Limb (tissue), 2 donors: ENCODE measurements at regions not wholly inside any gene's neighbourhood (a gene's known extent, or its start where the extent isn't known, plus 50 kb on each side); places are given as distances from the start of the nearest gene placed in this dataset.
"Not testable (repeated sequence)": the region's sequence is repeated elsewhere in the genome, so short reads cannot be mapped to it uniquely, and the experiment has no call there.

Experiments
- DNase-seq, 2 donors: peaks; one replicate each; pipeline ENCODE4 v3.0.0-alpha.2; 2016; ENCODE audit errors: extremely low spot score in 2 of 2

DNA sequence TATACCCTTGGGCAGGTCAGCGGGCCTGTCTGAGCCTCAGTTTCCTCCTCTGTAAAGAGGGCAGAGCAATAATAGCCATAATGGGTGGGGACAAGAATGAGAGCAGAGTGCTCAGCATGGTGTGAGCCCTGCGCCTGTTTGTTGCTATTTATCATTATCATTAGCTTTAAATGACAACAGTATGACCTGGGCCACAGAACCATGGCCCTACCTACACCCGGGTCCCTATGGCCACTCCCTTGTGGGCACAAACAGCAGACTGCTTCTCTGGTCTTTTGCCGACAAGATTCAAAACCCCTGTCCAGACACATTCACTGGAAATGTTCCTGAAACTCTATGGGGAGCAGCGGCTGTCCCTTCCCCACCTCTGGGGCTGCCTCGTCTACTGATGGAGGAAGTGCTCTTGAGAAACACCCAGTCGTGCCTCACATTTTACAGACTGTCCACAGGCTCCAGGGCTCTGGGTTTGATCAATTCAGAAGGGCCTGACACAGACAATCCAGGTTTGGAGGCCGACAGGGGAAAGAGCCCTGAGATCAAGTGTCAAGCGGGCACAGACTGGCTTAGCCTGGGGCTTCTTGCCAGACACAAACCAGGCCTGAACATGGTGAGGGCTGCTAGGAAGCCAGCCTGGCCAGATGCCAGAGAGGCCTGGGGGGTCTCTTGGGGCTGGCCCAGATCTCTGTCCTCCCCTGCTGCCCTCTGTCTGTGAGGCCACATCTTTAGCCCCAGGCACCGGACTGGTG is 112.5 kb upstream of the CD82 start:
- no peak for DNase-seq

DNA sequence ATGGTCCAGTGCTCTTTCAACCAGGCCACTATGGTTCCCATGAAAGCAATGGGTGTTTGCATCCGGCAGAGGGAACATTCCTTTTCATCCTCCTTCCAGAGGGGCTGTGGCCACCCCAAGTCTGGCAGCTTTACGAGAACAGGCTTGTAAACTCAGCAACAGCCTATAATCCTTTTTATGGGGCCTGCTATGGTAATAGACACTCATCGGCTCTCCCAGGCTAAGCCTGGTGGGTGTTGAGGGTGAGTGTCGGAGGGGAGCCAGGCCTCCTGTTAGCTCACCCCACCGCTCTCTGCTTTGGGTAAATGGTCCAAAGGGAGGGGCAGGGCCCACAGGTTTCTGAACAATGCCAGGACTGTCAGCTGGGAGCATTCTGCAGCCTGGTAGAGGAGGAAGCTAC is 111.6 kb upstream of the CD82 start:
- DNase-seq = no peak

DNA sequence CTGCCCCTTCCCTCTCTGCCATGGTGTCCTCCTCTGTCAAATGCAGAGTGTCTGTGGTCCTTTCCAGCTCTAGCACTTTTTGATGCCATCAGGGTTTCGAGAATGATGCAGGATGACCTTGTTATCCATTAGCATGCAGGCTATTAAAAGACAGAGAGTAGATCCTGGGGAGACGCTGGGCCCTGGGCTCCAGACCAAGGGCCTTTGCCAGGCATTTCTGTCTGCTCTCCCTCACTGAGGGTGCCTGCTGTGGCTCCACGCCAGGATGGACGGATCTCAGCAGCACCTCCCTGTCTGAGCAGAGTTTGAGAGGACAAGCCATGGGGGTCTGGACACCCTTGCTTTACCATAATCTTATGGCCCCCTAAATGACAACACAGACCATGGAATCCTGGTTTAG is 110.8 kb upstream of the CD82 start:
- DNase-seq = no peak

DNA sequence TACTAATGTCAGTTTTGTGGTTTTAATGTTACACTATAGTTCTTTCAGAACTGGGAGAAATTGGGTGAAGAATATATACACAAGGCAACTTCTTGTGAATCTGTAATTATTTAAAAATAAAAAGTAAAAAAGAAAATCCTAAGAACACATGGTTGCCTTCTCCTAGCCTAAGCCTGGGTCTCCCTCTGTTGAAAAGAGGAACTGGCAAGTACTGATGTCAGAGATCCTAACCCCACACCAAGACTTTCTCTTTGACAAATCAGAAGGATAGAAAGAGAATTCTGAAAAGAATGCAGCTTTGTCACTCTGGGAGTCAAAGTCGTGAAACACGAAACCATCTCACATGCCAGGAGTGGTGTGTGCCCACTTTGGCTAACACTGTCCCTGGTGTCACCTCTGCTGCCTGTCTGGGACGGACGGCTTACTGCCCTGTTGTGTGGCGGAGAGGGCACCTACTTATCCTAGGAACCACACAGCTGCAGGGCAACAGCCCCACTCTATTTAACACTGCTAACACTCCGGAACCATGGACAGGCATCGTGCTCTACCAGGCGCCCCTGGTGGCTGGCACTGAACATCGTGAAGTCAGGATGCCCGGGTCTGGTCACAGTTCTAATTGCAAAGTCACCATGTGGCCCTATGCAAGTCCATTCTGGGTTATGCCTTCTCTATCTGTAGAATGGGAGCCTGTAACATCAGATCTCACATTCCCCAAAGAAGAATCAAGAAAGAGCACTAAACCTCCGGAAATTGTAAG is 108.7 kb upstream of the CD82 start:
- no peak for DNase-seq

DNA sequence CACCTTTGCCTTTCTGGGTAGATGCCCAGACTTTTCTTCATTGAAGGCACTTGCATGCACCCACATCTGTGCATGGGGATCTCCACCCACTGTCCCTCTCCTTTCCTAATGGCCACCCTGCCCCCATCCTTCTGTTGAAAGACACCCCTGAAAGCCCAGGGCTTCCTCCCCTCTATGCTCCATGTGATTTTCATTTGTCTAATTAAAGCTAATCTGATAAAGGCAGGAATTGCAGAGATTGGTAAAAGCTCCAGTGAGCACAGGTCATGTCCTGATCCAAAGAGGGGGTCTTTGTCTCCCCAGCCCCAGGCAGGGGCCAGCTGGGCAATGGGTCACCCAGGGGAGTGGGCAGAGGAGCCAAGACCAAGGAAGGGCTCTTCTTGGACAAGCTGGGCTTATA is 107.6 kb upstream of the CD82 start:
- DNase-seq = no peak

GRCh38 chr11:44463751-44464150 is 101.7 kb upstream of the CD82 start:
- DNase-seq = no peak

DNA sequence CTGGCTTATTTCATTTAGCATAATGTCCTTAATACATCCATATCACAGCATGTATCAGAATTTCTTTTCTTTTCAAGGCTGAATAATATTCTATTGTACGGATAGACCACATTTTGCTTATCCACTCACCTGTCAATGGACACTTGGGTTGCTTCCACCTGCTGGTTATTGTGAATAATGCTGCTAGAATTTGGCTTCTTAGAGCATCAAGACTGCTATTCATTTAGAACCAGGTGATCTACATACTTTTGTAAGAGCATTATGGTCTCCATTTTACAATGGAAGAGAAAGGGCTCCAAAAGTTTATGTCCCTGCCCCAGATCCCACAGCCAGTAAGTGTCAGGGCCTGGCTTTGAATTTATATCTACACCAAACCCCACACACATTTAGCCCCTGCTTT is 100.7 kb upstream of the CD82 start:
- no peak for DNase-seq

DNA sequence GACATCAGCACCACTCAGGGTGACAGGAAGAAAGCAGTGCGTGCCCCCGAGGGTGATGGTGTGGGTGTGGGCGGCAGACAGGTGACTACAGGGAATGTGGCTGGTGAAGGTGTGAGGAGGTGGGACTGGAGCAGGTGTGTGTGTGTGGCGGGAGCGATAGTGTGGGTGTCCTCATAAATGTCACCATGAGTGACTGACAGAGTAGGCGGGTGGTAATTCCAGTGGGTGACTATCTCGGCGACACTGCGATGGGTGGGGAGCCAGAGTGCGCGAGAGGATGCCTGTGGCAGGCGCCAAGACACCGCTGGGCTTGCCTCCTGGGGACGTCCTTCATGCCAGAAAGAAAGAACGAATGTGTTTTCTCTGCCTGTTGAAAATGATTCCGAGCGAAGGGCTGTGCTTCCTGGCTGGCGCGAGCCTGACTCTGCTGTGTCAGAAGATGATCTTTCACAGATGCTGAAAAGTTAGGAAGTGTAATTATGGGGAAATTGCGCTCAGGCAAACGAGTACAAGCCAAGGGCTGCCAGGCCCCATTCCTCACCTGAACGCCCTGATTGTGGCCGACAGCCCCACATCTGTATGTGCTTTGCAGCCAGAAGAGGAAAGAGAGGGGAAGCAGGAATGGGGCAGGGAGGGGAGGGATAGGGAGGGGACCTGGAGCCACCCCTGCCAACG is 98.8 kb upstream of the CD82 start:
- peak; percentile 41 to 50 for DNase-seq

DNA sequence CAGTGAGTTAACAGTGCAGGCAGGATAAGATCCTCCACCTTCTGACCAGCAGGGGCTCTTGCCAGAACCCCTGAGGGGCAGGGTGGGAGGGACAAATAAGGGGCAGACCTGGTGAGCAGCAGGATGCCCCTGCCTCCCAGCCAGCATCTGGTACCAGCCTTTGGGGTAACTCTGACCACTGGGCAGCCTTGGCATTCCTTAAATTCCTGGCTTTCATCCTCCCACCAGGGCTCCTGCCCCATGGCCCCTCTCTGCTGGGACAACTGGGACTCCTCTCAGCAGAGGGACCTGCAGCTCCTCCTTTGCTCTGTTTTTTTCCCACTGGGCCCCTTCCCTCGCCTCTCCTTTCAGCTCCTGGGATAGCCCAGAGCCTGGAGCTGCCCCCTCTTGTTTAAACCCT is 98.0 kb upstream of the CD82 start:
- DNase-seq = no peak

DNA sequence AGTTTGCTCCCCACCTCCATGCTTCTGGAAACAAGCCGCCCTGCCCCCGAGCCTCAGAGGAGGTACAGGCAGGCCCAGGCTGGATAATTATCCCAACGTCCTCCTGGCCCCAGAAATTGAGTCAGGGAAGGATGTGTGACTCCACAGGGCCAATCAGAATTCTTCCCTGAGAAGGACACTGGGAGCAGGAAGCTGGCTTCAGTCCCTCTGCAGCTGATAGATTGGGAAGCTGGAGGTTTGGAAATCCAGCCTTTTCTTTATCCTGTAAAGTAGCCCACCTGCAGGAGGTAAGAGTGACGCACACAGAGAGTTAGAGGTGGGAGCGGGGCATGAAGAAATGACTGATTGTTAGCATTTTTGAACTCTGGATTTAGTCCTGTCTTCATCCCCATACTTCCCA is 97.5 kb upstream of the CD82 start:
- DNase-seq = no peak

DNA sequence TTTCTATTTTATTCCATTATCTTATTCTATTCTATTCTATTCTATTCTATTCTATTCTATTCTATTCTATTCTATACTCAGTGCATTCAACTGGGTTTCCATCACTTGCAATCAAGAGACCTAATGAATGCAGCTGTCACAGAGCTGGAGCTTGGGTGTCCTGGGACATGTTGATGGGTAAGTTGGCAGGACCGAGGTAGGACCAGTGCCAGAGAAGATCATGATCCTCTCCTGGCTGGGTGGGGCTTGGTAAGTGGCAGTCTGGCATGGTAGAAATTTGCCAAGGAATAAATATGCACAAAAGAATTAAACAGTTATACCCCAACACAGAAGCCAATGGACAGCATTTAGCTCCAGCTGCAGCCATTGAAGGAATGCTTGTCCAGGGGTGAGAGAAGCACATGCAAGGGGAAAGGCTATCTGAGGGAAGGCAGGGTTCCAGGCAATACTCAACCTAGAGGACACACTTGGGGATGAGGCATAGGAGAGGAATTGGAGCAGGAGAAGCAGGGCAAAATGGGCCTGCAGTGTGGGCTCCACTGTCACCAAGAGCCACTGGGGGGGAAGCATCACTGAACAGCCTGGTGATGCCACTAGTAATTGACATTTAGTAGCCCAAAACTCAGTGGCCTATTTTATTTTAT is 97.0 kb upstream of the CD82 start:
- no peak for DNase-seq

DNA sequence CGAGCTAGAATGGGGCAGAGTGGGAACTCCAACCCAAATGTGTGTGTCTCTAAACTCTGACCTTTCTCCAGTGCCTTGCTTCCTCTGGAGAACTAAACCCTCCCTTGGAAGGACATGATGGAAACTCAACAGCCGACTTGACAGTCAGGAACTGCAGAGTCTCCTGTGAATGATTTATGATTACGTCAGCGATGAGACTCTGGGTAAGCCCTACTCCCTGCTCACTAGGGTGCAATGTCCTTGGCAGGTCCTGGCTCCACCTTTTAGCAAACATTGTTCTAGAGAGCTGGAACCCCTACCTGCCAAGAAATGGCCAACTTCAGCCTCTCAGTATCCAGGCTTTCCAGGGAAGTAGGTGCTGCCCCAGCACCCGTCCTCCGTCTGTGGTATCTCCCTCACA is 96.1 kb upstream of the CD82 start:
- no peak for DNase-seq

DNA sequence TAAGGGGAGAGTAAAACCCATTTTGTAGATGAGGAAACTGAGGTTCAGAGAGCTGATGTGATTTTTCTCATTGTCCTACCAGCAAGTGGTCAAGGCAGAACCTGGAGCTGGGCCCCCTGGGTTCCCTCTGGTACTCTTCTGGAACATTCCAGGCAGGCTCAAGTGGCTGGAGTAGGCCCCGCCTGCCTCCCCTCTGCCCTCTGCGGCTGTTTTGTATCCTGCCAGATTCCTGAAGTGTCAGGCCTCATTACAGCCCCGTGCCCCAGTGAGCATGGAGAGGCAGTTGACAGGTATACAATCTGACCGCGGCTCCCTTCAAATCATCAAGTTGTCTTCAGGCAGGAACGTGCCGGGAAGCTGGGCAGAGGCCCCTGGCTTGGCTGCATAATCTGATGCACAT is 94.6 kb upstream of the CD82 start:
- no peak for DNase-seq

DNA sequence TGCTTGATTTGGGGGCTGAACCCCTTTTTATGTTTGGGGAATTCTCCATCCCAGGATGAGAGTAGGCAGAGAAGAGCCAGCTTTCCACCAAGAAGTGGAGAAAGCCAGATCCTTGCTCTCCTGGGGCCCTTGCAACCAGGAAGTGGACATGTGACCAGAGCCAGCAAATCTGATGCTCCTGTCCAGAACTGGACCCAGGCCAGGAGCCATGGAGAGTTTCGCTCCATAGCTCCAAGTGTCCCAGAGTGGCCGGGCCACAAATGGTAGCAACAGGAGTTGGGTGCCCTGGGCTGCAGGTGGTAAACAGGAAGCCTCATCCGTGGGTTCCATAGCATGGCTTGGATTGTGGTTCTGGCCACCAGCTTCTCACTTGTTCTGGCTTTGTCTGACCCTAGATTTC is 93.9 kb upstream of the CD82 start:
- DNase-seq = no peak

- DNase-seq = no peak
These were observed 92.5 kb upstream of the CD82 start for GRCh38 chr11:44472916-44473315.

- DNase-seq = no peak
These were observed 90.8 kb upstream of the CD82 start for GRCh38 chr11:44474702-44475101.

GRCh38 chr11:44475114-44475686 is 90.3 kb upstream of the CD82 start:
- DNase-seq = no peak

DNA sequence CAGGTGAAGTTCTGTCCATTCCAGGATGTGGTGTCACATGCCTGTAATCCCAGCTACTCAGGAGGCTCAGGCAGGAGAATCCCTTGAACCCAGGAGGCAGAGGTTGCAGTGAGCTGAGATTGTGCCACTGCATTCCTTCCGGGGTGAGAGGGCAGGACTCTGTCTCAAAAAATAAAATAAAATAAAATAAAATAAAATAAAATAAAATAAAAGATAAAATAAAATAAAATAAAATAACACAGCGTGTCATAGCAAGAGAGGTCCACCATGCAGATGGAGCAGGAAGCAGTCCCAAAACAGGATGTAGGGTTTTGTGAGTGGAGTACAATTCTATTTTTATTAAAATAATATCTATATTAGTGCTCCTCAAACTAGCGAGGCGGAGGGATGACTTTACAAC is 83.1 kb upstream of the CD82 start:
- DNase-seq = not testable (repeated sequence)

DNA sequence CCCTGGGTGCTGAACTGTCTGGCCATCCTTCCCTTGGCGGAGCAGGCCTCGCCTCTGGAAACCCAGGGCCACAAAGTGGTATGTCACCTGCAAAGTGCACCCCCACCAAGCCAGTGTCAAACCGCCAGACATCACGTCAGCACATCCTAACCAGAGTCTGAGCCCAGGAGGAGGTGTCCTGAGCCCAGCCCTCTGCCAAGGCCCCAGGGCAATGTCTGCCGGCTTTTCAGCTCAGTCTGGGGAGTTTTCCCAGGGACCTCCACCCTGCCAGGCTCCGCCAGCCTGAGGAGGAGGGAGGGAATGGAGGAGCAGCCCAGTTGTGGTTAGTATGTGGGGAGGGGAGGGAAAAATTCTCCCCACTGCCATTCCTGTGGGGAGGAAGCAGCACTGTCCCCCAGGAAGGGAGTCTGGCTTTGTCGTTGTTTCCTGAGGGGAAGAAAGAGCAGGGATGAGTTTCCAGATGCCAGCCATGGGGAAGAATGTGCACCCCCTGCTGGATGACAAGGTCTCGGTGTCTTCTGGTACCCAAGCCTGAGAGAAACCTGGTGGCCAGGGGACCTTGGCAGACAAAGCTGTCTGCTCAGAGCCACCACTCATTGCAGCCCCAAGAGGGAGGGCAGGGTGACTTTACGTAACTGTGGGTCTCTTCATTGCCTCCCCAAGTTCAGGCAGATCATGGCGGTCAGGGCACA is 81.4 kb upstream of the CD82 start:
- DNase-seq = no peak

- no peak for DNase-seq
These were observed 77.1 kb upstream of the CD82 start for GRCh38 chr11:44488165-44488965.
